H7 (cell line): ENCODE measurements at regions not wholly inside any gene's neighbourhood (a gene's known extent, or its start where the extent isn't known, plus 50 kb on each side); places are given as distances from the start of the nearest gene placed in this dataset.
"Not testable (repeated sequence)": the region's sequence is repeated elsewhere in the genome, so short reads cannot be mapped to it uniquely, and the experiment has no call there.

ENCODE experiments used
- DNase-seq: peaks from one replicate; pipeline ENCODE4 v3.0.0; 2012
- H3K27me3 ChIP-seq: 2 replicates; pipeline ENCODE4 v1.6.0; 2011; ENCODE audit warnings: mild to moderate bottlenecking, low read length; ENCODE audit not compliant: control insufficient read depth, insufficient read depth
- H3K36me3 ChIP-seq: replicated peaks from 2 replicates; pipeline ENCODE4 v1.5.1; 2011; ENCODE audit warnings: low read length; ENCODE audit not compliant: control insufficient read depth, insufficient read depth
- H3K4me3 ChIP-seq: 2 replicates; pipeline ENCODE4 v1.5.1; 2011; ENCODE audit warnings: low read depth, mild to moderate bottlenecking, control low read depth, low read length, moderate library complexity; ENCODE audit not compliant: insufficient read depth

DNA sequence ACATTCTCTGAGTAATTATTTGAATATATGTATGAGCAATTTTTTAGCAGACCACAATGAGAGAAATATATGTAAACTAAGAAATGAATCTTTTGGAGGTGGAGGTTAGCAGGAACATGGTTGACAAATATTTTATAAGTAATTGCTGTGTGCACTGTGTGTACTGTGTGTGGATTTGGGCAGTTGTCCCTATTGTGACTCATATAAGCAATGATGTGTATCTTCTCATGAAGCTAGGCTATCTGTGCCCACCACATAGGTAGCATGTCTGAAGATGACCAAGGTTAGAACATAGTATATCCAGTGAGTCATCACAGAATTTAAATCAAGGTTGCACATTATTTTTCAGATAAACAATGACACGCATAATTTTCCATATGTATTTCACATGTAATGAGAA lies 713.9 kb upstream of the GBE1 start:
- no peaks in the 10 kb centered on the region for H3K36me3 ChIP-seq
- H3K4me3 ChIP-seq, result no peak overlapping the region
- no peaks in the 10 kb centered on the region for H3K27me3 ChIP-seq
- no peak for DNase-seq

DNA sequence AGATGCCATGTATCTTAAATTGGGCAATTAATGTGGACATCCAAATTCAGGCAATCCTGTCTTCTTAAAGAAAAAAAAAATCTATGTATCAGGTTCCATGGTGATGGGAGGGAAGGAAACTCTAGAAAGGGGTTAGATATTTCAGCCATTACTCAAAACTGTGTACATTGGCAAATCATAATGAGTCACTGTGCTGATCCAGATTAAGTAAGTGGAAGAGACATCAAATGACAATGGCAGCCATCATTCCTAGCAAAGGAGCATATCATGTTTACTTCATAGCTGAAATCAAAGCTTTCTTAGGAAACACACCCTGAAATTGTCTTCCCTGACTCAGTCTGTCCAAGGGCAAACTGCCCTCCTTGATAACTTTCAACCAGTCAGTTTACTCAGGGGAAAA lies 713.3 kb upstream of the GBE1 start:
- Histone ChIP-seq H3K36me3 (no peaks in the 10 kb centered on the region), H3K4me3 (no peak overlapping the region), H3K27me3 (no peaks in the 10 kb centered on the region)
- DNase-seq, result no peak

DNA sequence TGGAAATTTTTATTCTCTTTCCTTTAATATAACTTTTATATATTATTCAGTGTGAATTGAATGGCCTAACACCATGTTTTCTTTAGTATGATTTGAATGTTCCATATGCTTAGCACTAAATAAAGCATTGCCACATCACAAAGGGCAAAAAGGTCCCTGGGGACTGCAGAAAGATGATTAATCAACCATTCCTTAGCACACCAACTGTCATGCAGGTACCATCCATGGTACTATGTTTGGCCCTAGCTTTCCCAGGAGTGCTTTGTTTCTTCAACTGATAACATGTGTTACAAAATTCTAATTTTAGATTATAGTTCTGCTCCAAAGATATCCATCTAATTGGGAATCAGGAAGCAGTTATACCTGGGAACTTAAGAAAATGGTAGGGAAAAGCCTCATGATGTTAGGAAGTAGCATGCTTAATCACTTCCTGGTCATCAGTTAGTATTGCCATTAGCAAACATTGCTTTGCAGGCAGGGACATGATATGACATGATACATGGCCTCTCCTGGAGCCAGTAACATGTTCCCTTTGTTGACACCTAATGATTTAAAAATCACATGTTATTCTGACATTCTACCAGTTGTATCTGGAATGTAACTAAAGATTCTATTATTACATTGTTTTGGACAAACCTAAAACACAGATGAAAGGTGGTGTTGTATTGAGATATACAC lies 712.6 kb upstream of the GBE1 start:
- no peak for DNase-seq
- no peaks in the 10 kb centered on the region for H3K36me3 ChIP-seq
- H3K27me3 ChIP-seq, result no peaks in the 10 kb centered on the region
- no peak overlapping the region for H3K4me3 ChIP-seq

DNA sequence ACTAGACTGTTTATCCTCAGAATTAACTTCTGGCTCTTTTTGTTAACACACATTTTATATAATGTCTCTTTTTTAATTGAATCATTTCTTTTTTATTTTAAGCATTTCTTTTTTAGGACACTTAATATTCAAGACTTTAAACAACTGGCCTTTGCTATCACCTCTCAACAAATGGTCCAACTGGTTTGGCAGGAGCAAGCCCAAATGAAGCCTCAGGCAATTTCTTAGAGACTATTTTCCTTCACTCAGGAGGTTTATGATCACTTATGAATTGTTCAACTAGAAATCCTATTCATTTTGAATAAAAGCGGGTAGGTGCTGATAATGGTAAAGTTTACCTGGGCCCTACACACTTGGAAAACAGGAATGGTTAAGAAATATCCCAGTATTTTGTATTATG lies 705.6 kb upstream of the GBE1 start:
- no peaks in the 10 kb centered on the region for H3K36me3 ChIP-seq
- DNase-seq, result no peak
- H3K27me3 ChIP-seq, result no peaks in the 10 kb centered on the region
- no peak overlapping the region for H3K4me3 ChIP-seq

DNA sequence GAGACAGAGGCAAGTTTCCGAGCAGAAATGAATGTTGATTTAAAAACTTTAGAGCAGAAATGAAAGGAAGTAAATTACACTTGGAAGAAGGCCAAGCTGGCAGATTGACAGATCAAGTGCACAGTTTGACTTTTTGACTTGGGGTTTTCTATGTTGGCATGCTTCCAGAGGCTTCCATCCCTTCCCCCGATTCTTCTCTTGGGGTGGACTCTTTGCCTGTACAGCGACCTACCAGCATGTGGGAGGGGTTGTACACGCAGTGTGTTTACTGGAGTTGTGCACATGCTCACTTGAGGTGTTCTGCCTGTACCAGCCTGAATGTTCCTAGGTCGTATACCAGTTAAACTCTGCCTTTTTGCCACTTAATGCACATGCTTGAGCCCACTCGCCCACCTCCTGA lies 701.5 kb upstream of the GBE1 start:
- H3K36me3 ChIP-seq, result no peaks in the 10 kb centered on the region
- no peaks in the 10 kb centered on the region for H3K27me3 ChIP-seq
- no peak overlapping the region for H3K4me3 ChIP-seq
- no peak for DNase-seq

DNA sequence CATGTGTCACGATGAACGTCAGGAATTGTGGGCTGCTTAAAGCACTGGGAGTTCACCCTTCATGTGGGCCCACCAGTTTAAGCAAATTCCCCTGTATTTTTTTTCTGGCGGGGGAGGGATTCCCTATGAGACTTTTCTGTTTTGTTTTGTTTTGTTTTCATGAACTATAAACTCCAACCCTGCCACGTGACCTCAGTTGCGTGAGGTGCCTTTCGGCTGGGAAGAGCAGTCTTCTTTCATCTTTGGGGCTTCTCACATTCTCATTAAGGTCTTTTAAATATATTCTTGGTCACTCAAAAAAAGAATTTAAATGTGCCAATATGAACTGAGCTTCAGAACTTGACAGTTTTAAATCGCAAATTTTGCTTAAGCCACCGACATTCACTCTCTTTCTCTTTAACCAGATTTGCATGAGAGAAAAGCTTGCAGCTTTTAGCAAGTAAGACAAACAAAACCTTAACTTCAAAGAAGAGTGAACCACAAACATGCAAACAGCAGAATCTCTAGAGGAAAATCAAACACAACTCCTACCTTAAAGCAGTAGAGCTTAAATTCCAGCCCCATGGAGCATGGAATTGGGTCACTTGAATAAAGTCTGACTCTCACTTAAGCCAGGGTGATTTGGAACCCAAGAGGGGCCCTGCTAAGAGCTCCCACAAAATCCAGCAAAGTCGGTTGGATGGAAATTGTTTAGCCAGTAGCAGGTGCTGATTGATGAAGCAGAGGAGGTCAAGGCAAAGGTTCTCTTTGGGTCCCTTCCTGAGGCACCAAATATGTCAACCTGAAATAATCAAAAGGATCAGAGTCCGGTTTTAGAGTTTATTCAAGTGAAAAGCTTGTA lies 699.8 kb upstream of the GBE1 start:
- H3K4me3 ChIP-seq, result no peak overlapping the region
- DNase-seq, result no peak
- no peaks in the 10 kb centered on the region for H3K36me3 ChIP-seq
- H3K27me3 ChIP-seq, result no peaks in the 10 kb centered on the region

DNA sequence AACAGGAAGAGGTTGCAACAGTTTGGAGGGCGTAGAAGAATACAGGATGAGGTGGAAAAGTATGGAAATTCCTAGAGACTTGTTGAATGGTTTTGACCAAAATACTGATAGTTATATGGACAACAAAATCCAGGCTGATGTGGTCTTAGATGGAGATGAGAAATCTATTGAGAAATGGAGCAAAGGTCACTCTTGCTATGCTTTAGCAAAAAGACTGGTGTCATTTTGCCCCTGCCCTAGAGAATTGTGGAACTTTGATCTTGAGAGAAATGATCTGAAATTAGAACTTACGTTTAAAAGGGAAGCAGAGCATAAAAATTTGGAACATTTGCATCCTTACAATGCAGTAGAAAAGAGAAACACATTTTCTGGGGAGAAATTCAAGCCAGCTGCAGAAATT lies 686.9 kb upstream of the GBE1 start:
- no peaks in the 10 kb centered on the region for H3K36me3 ChIP-seq
- no peak for DNase-seq
- no peaks in the 10 kb centered on the region for H3K27me3 ChIP-seq
- H3K4me3 ChIP-seq, result no peak overlapping the region

DNA sequence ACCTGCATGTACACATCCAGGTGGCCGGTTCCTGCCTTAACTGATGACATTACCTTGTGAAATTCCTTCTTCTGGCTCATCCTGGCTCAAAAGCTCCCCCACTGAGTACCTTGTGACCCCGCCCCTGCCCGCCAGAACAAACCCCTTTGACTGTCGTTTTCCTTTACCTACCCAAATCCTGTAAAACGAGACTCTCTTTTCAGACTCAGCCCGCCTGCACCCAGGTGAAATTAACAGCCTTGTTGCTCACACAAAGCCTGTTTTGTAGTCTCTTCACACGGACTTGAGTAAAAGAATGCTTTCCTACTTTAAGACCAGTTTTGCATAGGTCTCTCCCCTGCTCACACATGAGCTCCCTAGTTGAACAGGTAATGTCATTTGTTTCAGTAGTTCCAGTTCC lies 667.4 kb upstream of the GBE1 start:
- DNase-seq, result peak; percentile 0
- not testable (repeated sequence) for H3K4me3 ChIP-seq, H3K27me3 ChIP-seq, H3K36me3 ChIP-seq

DNA sequence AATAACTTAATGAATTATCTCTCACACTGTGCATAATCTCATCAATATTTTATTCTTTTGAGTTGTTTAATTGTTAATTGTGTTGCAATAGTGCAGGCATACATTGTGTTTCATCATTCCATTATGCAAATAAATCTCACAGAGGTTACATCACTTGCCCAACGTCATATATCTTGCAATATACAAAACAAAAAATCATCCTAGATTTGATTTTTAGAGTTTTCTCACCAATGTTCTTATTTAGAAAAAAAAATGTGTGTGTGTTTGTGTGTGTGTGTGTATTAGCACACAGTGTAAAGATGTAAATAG lies 662.5 kb upstream of the GBE1 start:
- no peak overlapping the region for H3K4me3 ChIP-seq
- no peaks in the 10 kb centered on the region for H3K36me3 ChIP-seq
- no peaks in the 10 kb centered on the region for H3K27me3 ChIP-seq
- no peak for DNase-seq

DNA sequence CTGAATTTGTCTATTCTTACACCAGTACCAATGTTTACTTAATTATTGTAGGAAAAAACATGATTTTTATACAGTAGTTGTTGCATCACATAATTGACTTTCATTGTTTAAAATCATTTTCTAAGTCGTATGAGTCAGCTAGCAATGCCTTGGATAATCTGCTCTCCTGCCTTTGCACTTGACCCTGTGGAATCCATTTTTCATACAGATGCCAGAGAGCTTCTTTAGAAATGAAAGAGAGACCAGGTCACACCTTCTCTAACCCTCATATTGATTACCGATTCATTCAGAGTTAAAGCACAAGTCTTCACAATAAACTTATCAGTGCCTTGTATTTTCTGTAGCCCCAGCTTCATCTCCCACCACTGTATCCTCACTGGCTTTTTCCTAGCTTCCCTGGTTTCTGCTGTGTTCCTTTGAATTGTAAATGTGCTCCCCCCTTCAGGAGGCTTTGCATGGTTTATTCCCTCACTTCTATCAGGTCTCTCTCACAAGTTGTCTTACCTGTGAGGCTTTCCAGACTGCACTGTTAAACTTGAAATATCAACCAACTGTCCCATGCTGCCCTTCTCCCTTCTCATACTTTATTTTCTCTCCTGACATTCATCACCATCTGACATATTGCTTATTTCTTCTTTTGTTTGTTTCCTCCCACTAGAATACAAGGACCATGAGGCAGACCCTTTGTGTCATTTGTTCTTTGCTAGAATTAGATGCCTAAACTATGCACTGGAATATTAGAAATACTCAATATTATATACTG lies 662.0 kb upstream of the GBE1 start:
- peak; percentile 1 for DNase-seq
- Histone ChIP-seq H3K27me3 (no peaks in the 10 kb centered on the region), H3K4me3 (no peak overlapping the region), H3K36me3 (no peaks in the 10 kb centered on the region)

DNA sequence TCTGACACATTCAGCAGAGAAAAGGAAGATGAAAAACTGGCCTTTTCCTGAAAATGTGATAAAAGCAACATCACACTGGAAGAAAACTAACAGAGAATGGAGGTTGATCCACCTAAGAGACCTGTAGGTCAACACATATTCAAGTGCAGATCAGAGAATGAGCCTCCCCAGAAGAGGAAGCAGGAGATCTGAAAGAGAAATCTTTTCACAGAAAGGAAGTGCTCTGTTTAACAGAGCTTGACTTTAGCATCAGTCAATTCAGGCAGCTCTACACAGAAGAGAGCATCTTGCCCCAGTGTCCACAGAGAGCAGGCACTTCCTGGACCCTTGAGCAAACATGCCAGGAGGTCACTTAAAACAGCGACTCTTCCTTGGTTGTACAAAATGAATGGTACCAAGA lies 655.4 kb upstream of the GBE1 start:
- Histone ChIP-seq H3K36me3 (no peaks in the 10 kb centered on the region), H3K27me3 (no peaks in the 10 kb centered on the region), H3K4me3 (no peak overlapping the region)
- no peak for DNase-seq

DNA sequence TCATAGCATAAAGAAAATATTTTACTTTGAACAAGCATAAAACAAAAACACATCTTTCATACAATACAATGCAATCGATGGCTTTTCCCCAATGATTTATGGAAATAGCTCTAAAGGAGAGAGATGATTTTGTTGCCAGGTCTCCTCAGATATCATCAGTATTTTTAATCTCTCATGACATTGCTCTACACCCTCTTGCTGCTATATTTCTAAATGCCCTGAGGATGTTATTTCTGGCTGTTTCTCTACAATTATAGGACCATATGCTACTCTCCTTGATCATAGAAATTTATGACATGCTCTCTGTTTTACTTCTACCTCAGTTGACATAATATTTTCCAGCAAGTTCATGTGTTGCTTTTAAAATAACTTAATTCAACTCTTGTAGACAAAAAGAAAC lies 654.9 kb upstream of the GBE1 start:
- DNase-seq, result no peak
- Histone ChIP-seq H3K4me3 (no peak overlapping the region), H3K27me3 (no peaks in the 10 kb centered on the region), H3K36me3 (no peaks in the 10 kb centered on the region)

DNA sequence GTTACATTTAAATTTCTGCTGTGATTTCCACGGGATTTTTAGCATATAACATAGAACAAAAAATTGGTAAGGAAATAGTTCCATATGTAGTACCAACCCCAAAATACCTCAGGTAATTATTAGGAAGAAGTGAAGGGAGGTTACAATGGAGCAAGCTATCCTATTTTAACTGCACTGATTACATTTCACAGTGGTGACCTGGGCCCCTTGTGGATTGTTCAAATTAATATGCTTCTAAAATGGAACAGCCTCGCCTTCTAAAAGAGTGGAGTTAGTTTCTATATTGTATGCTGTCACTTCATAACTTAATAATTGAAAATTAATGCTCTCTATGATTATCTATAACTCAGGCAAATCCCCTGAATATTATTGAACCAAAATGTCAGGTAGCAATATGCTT lies 651.7 kb upstream of the GBE1 start:
- no peak for DNase-seq
- Histone ChIP-seq H3K36me3 (no peaks in the 10 kb centered on the region), H3K27me3 (no peaks in the 10 kb centered on the region), H3K4me3 (no peak overlapping the region)

DNA sequence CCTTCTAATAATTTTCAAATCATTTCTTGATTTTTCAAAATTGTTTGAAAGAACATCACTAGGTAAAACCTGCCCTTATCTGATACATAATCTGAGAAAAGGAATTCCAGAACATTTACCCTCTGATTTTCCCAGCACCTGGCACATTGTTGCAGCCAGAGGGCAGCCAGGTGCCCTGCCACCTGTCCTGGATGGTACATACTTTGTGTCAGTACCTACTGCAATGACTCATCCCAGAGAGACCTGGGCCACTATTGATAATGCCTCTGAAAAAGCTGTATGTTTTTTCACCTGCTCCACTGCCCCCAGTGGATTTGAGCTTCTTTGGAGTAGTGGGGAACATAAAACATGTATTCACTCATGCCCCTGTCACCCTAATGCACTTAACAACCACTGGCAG lies 648.9 kb upstream of the GBE1 start:
- no peak for DNase-seq
- H3K4me3 ChIP-seq, result no peak overlapping the region
- H3K27me3 ChIP-seq, result no peaks in the 10 kb centered on the region
- no peaks in the 10 kb centered on the region for H3K36me3 ChIP-seq

DNA sequence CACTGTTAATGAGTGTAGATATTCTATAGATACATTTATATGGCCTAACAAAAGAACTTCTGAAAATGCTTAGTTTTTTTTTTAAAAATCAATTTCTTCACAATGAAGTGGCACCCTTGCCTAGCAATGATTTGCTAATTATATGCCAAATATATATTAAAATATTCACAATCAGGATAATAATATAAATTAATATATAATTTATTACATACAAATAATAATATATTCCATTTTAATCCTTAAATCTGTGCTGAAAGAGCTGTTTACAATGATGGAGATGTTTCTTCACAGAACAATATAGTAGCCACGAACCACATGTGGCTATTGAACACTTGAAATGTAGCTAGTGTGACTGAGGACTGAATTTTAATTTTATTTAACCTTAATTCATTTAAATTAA lies 648.4 kb upstream of the GBE1 start:
- H3K27me3 ChIP-seq, result no peaks in the 10 kb centered on the region

More for the DNA sequence above, 648.4 kb upstream of the GBE1 start:
- no peaks in the 10 kb centered on the region for H3K36me3 ChIP-seq
- DNase-seq, result no peak
- H3K4me3 ChIP-seq, result no peak overlapping the region
